ENCODE measurements at regions not wholly inside any gene's neighbourhood (a gene's known extent, or its start where the extent isn't known, plus 50 kb on each side); places are given as distances from the start of the nearest gene placed in this dataset.
A peak's percentile ranks its signal among the peaks of the same experiment; 100 is the strongest.

GRCh38 chr4:117574085-117574484, 460.2 kb upstream of the NDST3 start:
- H3K4me2 ChIP-seq (ENCODE audit: low read depth, low read length, poor library complexity, severe bottlenecking): no peak overlapping the region
- no peaks in the 10 kb centered on the region for H3K9me3 ChIP-seq (ENCODE audit: insufficient read depth, low read depth, low read length)
- no peaks in the 10 kb centered on the region for H3K36me3 ChIP-seq (ENCODE audit: insufficient read depth, low read length)
- H3K9ac ChIP-seq (ENCODE audit: low read depth, low read length, poor library complexity, severe bottlenecking): no peak overlapping the region
- H4K20me1 ChIP-seq (ENCODE audit: insufficient read depth, low read length, poor library complexity, severe bottlenecking): no peaks in the 10 kb centered on the region
- no peaks in the 10 kb centered on the region for H3K9me2 ChIP-seq (replicated peaks; ENCODE audit: low read depth, low read length)
- no peak overlapping the region for H2AFZ ChIP-seq (ENCODE audit: low read length)
- H3K4me1 ChIP-seq (ENCODE audit: insufficient read depth, low read length, poor library complexity, severe bottlenecking): peaks cover 17% of the 10 kb centered on the region
- H3K4me3 ChIP-seq (ENCODE audit: low read length, poor library complexity, severe bottlenecking): no peak overlapping the region
- no peaks in the 10 kb centered on the region for H3K79me2 ChIP-seq (ENCODE audit: insufficient read depth, low read length)
- no peaks in the 10 kb centered on the region for H3K27me3 ChIP-seq (ENCODE audit: insufficient read depth, low read length, poor library complexity, severe bottlenecking)
- no peaks in the 10 kb centered on the region for H3F3A ChIP-seq (ENCODE audit: low read depth)
- TF ChIP-seq EZH2phosphoT487 (IDR thresholded peaks at IDR 0.05; ENCODE audit: borderline replicate concordance) (no peak), CTCF (conservative IDR thresholded peaks at IDR 0.05; ENCODE audit: low read length) (no peak)

GRCh38 chr4:117575850-117576249, 458.4 kb upstream of the NDST3 start:
- Histone ChIP-seq H2AFZ (ENCODE audit: low read length) (no peak overlapping the region), H3K4me1 (ENCODE audit: insufficient read depth, low read length, poor library complexity, severe bottlenecking) (peaks cover 17% of the 10 kb centered on the region), H3F3A (ENCODE audit: low read depth) (no peaks in the 10 kb centered on the region), H3K27me3 (ENCODE audit: insufficient read depth, low read length, poor library complexity, severe bottlenecking) (no peaks in the 10 kb centered on the region), H3K79me2 (ENCODE audit: insufficient read depth, low read length) (no peaks in the 10 kb centered on the region), H3K9ac (ENCODE audit: low read depth, low read length, poor library complexity, severe bottlenecking) (no peak overlapping the region), H3K36me3 (ENCODE audit: insufficient read depth, low read length) (no peaks in the 10 kb centered on the region), H3K9me2 (replicated peaks; ENCODE audit: low read depth, low read length) (no peaks in the 10 kb centered on the region), H3K4me3 (ENCODE audit: low read length, poor library complexity, severe bottlenecking) (no peak overlapping the region), H4K20me1 (ENCODE audit: insufficient read depth, low read length, poor library complexity, severe bottlenecking) (no peaks in the 10 kb centered on the region), H3K4me2 (ENCODE audit: low read depth, low read length, poor library complexity, severe bottlenecking) (no peak overlapping the region), H3K9me3 (ENCODE audit: insufficient read depth, low read depth, low read length) (no peaks in the 10 kb centered on the region)
- TF ChIP-seq EZH2phosphoT487 (IDR thresholded peaks at IDR 0.05; ENCODE audit: borderline replicate concordance): no peak
- no peak for TF ChIP-seq CTCF (conservative IDR thresholded peaks at IDR 0.05; ENCODE audit: low read length)

GRCh38 chr4:117577686-117578311, 456.5 kb upstream of the NDST3 start:
- H3K27me3 ChIP-seq (ENCODE audit: insufficient read depth, low read length, poor library complexity, severe bottlenecking): no peaks in the 10 kb centered on the region
- H3F3A ChIP-seq (ENCODE audit: low read depth): no peaks in the 10 kb centered on the region
- no peaks in the 10 kb centered on the region for H3K79me2 ChIP-seq (ENCODE audit: insufficient read depth, low read length)
- TF ChIP-seq CTCF (conservative IDR thresholded peaks at IDR 0.05; ENCODE audit: low read length) (no peak), EZH2phosphoT487 (IDR thresholded peaks at IDR 0.05; ENCODE audit: borderline replicate concordance) (no peak)
- H3K9me2 ChIP-seq (replicated peaks; ENCODE audit: low read depth, low read length): no peaks in the 10 kb centered on the region
- H3K4me3 ChIP-seq (ENCODE audit: low read length, poor library complexity, severe bottlenecking): peak overlapping the region; percentile 18
- H3K4me2 ChIP-seq (ENCODE audit: low read depth, low read length, poor library complexity, severe bottlenecking): peak overlapping the region; percentile 46
- no peaks in the 10 kb centered on the region for H3K9me3 ChIP-seq (ENCODE audit: insufficient read depth, low read depth, low read length)
- no peaks in the 10 kb centered on the region for H4K20me1 ChIP-seq (ENCODE audit: insufficient read depth, low read length, poor library complexity, severe bottlenecking)
- peaks cover 17% of the 10 kb centered on the region for H3K4me1 ChIP-seq (ENCODE audit: insufficient read depth, low read length, poor library complexity, severe bottlenecking)
- no peaks in the 10 kb centered on the region for H3K36me3 ChIP-seq (ENCODE audit: insufficient read depth, low read length)
- peak overlapping the region; percentile 19 for H3K9ac ChIP-seq (ENCODE audit: low read depth, low read length, poor library complexity, severe bottlenecking)
- peak overlapping the region; percentile 48; the same call in 1 of the 2 replicates for H2AFZ ChIP-seq (ENCODE audit: low read length)
